GM10266 (cell line): ENCODE measurements at regions not wholly inside any gene's neighbourhood (a gene's known extent, or its start where the extent isn't known, plus 50 kb on each side); places are given as distances from the start of the nearest gene placed in this dataset.

ENCODE experiments used
- DNase-seq: peaks from one replicate; pipeline ENCODE4 v3.0.0; 2012; ENCODE audit errors: extremely low spot score
- TF ChIP-seq, protein P1 (sequence below): IDR thresholded peaks from 2 replicates; pipeline ENCODE4 v1.5.1; 2012; ENCODE audit warnings: mild to moderate bottlenecking, low read depth; ENCODE audit not compliant: control insufficient read depth, insufficient read depth; ENCODE audit errors: missing control alignments

GRCh38 chr5:52481851-52482250 lies 305.9 kb upstream of the ITGA1 start:
- TF ChIP-seq, protein P1, sequence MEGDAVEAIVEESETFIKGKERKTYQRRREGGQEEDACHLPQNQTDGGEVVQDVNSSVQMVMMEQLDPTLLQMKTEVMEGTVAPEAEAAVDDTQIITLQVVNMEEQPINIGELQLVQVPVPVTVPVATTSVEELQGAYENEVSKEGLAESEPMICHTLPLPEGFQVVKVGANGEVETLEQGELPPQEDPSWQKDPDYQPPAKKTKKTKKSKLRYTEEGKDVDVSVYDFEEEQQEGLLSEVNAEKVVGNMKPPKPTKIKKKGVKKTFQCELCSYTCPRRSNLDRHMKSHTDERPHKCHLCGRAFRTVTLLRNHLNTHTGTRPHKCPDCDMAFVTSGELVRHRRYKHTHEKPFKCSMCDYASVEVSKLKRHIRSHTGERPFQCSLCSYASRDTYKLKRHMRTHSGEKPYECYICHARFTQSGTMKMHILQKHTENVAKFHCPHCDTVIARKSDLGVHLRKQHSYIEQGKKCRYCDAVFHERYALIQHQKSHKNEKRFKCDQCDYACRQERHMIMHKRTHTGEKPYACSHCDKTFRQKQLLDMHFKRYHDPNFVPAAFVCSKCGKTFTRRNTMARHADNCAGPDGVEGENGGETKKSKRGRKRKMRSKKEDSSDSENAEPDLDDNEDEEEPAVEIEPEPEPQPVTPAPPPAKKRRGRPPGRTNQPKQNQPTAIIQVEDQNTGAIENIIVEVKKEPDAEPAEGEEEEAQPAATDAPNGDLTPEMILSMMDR: no peak
- no peak for DNase-seq

DNA sequence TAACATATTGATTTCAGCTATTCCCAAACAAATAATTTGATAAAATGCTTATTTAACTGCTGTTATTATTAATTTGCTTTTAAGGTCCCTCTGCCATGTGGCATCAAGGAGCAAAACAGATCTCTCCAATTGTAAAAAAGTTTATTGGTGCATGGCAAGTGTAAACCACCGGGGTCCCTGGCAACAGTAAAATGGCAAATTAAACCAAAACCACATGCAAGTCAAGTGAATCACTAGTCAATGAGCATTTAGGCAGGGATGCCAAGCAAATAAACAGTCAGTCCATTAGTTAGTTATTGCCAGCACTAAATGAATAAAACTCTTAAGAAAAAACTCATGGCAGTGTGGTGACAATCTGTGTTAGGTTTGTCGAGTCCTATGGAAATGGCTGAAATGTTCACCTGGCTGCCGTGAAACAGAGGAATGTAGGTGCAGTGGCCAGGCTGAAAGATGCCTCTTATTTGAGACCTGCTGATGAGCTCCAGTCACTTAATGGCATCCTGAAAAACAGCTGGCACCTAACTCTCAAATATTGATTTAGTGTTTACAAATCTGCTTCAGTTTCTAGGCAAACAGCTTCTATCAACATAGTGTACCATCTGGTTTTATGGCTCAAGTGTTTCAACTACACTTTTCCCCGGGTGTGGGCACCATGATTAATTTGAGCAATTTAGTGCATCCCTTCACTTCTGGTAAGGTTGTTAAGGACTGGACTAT lies 296.5 kb upstream of the ITGA1 start:
- no peak for DNase-seq
- TF ChIP-seq, protein P1: no peak

GRCh38 chr5:52491818-52492217 lies 295.9 kb upstream of the ITGA1 start:
- TF ChIP-seq, protein P1: no peak
- no peak for DNase-seq

DNA sequence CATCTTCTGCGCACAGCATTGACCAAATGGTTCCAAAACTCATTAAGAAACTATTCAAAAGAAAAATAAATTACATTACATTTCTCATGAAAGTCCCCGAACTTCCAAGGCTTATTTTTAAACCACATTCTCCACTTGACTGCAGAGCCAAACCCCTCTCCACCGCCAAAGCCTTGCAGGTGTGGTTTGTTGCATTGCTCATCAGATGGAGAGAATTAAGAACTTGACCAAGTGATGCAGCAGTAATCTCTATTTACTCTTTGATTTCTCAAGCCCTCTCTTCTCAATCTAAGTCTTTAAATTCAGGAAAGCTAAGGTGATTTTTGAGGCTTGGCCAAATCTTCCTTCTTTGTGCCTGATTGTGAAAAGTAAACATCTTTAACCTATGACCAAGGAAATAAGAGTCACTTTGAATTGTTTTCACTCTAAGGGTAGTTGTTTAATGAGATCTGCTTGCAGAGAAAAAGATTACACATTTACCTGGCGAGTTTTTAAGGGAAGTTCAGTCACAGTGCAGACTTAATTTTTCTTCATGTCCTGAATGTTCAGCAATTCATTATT lies 290.5 kb upstream of the ITGA1 start:
- DNase-seq: no peak
- TF ChIP-seq, protein P1: no peak

- DNase-seq: no peak
- TF ChIP-seq, protein P1: no peak
These were observed 289.1 kb upstream of the ITGA1 start for GRCh38 chr5:52498607-52499006.

- TF ChIP-seq, protein P1: no peak
- no peak for DNase-seq
These were observed 285.2 kb upstream of the ITGA1 start for GRCh38 chr5:52502460-52502999.
